ENCODE measurements at regions not wholly inside any gene's neighbourhood (a gene's known extent, or its start where the extent isn't known, plus 50 kb on each side); places are given as distances from the start of the nearest gene placed in this dataset.

DNA sequence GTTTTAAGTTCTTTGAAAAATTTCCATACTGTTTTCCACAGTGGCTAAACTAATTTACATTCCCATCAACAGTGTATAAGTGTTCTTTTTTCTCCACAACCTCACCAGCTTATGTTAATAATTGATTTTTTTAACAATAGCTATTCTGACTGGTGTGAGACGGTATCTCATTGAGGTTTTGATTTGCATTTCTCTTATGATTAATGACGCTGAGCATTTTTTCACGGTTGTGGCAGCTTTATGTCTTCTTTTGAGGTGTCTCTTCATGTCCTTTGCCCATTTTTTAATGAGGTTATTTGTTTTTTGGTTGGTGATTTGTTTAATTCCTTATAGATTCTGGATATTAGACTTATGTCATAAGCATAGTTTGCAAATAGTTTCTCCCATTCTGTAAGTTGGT is 997.9 kb downstream of the SUCLG1 start:
- no peaks in the 10 kb centered on the region for H3K4me1 Mint-ChIP-seq (ENCODE audit: low read depth)

DNA sequence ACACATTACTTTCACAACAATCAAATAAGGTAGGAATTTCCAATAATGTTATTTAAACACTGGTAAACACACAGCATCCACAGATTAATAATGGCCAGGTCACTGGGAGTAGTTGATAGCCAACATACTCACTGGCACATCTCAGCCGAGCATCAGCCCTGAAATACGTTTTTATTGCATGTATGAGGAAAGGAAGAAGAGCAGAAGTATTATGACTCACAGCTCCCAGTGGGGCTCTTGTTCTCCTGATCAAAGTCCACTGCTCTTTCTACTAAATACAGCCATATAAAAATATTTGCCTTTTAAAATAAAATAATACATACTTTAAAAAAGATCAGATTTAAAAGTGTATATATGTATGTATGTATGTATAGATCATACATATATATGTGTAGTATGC is 999.6 kb downstream of the SUCLG1 start:
- Mint-ChIP-seq H3K36me3 (ENCODE audit: low read depth) (no peaks in the 10 kb centered on the region), H3K9me3 (no peaks in the 10 kb centered on the region), H3K27ac (no peak overlapping the region), H3K4me3 (no peak overlapping the region), H3K27me3 (no peaks in the 10 kb centered on the region), H3K4me1 (ENCODE audit: low read depth) (no peaks in the 10 kb centered on the region)
- ChIA-PET POLR2A (no interaction called here), CTCF (no interaction called here)
- intact Hi-C loops (cut with micrococcal nuclease) = no loop called here
- TF ChIP-seq, protein P1, sequence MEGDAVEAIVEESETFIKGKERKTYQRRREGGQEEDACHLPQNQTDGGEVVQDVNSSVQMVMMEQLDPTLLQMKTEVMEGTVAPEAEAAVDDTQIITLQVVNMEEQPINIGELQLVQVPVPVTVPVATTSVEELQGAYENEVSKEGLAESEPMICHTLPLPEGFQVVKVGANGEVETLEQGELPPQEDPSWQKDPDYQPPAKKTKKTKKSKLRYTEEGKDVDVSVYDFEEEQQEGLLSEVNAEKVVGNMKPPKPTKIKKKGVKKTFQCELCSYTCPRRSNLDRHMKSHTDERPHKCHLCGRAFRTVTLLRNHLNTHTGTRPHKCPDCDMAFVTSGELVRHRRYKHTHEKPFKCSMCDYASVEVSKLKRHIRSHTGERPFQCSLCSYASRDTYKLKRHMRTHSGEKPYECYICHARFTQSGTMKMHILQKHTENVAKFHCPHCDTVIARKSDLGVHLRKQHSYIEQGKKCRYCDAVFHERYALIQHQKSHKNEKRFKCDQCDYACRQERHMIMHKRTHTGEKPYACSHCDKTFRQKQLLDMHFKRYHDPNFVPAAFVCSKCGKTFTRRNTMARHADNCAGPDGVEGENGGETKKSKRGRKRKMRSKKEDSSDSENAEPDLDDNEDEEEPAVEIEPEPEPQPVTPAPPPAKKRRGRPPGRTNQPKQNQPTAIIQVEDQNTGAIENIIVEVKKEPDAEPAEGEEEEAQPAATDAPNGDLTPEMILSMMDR (IDR thresholded peaks at IDR 0.05) = no peak
- ATAC-seq = no peak
- DNase-seq = no peak

More for the DNA sequence above, 997.9 kb downstream of the SUCLG1 start:
- Mint-ChIP-seq H3K4me3 (no peak overlapping the region), H3K27me3 (no peaks in the 10 kb centered on the region), H3K36me3 (ENCODE audit: low read depth) (no peaks in the 10 kb centered on the region), H3K9me3 (no peaks in the 10 kb centered on the region), H3K27ac (no peak overlapping the region)
- ChIA-PET CTCF (no interaction called here), POLR2A (no interaction called here)
- ATAC-seq (no peak), DNase-seq (no peak)
- TF ChIP-seq, protein P1 (IDR thresholded peaks at IDR 0.05) = no peak
- intact Hi-C loops (cut with micrococcal nuclease) = no loop called here

DNA sequence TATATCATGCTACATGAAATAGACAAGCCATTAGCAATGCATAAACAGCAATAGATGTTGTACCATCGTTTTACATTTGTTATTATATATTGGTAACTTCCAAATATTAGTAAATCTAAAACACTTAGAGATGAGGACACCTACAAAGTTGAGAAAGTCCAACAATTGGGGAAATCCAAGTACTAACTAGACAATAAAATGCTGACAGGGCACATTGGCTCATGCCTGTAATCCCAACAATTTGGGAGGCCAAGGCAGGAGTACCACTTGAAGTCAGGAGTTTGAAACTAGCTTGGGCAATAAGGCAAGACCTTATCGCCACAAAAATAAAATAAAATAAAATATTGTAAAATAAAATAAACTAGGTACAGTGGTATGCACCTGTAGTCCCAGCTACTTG is 1023.1 kb downstream of the SUCLG1 start:
- TF ChIP-seq, protein P1 (IDR thresholded peaks at IDR 0.05) = no peak
- no peaks in the 10 kb centered on the region for H3K27me3 Mint-ChIP-seq
- no peaks in the 10 kb centered on the region for H3K4me1 Mint-ChIP-seq (ENCODE audit: low read depth)
- ChIA-PET POLR2A (no interaction called here), CTCF (no interaction called here)
- intact Hi-C loops (cut with micrococcal nuclease) = no loop called here
- no peak overlapping the region for H3K27ac Mint-ChIP-seq
- H3K4me3 Mint-ChIP-seq = no peak overlapping the region
- DNase-seq = no peak
- H3K36me3 Mint-ChIP-seq (ENCODE audit: low read depth) = no peaks in the 10 kb centered on the region
- no peak for ATAC-seq
- H3K9me3 Mint-ChIP-seq = peaks cover 10% of the 10 kb centered on the region

DNA sequence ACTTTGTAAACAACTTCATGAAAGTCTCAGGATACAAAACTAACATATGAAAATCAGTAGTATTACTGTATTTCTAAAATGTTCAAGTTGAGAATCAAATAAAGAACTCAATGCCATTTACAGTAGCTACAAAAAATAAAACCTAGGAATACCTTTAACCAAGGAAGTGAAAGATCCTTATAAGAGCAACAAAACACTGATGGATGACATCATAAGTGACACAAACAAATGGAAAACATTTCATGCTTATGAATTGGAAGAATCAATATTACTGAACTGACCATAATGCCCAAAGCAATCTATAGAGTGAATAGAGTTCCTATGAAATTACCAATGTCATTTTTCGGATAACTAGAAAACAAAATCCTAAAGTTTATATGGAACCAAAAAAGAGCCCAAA is 1038.1 kb downstream of the SUCLG1 start:
- TF ChIP-seq, protein P1 (IDR thresholded peaks at IDR 0.05) = no peak
- Mint-ChIP-seq H3K4me1 (ENCODE audit: low read depth) (no peaks in the 10 kb centered on the region), H3K27me3 (no peaks in the 10 kb centered on the region), H3K4me3 (no peak overlapping the region), H3K27ac (no peak overlapping the region), H3K36me3 (ENCODE audit: low read depth) (no peaks in the 10 kb centered on the region), H3K9me3 (peaks cover 29% of the 10 kb centered on the region)
- intact Hi-C loops (cut with micrococcal nuclease) = no loop called here
- ATAC-seq = no peak
- POLR2A ChIA-PET = no interaction called here
- no peak for DNase-seq
- CTCF ChIA-PET = no interaction called here

DNA sequence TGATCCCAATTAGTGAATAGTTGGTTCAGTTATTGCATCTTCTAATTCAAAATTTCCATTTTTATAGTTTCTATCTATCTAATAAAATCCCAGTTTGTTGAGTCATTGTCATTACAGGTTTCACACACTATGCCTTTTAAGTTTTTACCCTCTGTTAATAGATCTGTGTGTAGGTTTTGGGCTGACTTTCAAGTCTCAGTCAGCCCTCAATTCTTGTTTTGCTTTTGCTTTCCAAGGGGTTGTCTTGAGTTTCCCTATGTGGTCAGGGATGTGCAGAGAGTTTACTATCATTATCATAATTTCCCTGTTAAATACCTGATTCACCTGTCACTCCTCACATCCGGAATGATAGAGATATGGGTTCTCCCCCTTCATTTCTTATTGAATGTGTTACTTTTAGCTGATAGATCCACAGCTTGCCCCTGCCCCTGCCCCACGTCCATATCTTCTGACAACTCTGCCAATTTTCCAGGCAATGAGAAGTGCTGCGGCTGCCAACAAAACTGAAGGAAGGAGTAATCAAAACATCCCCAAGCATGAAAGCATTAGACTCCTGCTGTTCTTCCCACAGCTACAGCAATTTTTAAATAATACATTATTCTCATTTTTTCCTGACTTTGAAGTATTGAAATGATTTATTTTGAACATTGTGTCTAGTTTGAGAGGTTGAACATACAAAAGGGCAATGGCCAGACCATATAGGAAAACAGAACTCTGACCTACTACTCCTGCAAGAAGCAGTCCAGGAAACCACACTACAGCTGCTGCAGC is 1064.8 kb downstream of the SUCLG1 start:
- ChIA-PET CTCF (no interaction called here), POLR2A (no interaction called here)
- H3K4me1 Mint-ChIP-seq (ENCODE audit: low read depth) = no peaks in the 10 kb centered on the region

More for the DNA sequence above, 1064.8 kb downstream of the SUCLG1 start:
- H3K27ac Mint-ChIP-seq = no peak overlapping the region
- ATAC-seq (no peak), DNase-seq (no peak)
- no peaks in the 10 kb centered on the region for H3K36me3 Mint-ChIP-seq (ENCODE audit: low read depth)
- no peaks in the 10 kb centered on the region for H3K9me3 Mint-ChIP-seq
- no peaks in the 10 kb centered on the region for H3K27me3 Mint-ChIP-seq
- H3K4me3 Mint-ChIP-seq = no peak overlapping the region
- intact Hi-C loops (cut with micrococcal nuclease) = no loop called here
- TF ChIP-seq, protein P1 (IDR thresholded peaks at IDR 0.05) = no peak

Measured in activated CD8-positive, alpha-beta T cell treated with anti-CD3 and anti-CD28 coated beads for 36 hours (primary cell).